CD8-positive, alpha-beta memory T cell (primary cell): ENCODE measurements at regions not wholly inside any gene's neighbourhood (a gene's known extent, or its start where the extent isn't known, plus 50 kb on each side); places are given as distances from the start of the nearest gene placed in this dataset.
A peak's percentile ranks its signal among the peaks of the same experiment; 100 is the strongest.

ENCODE experiments used
- CTCF ChIA-PET: fragments of 350-600 bp; sonication (Branson Sonifier 250); formaldehyde crosslinking; loops from one replicate; lab custom pipeline; 2021; ENCODE audit warnings: antibody characterized with exemption; lab: Charles Lee
- POLR2A ChIA-PET: fragments of 350-600 bp; sonication (Branson Sonifier 250); formaldehyde crosslinking; loops from one replicate; lab custom pipeline; 2021; ENCODE audit warnings: antibody characterized with exemption; lab: Charles Lee
- DNase-seq, 5 donors: peaks; one replicate each; pipeline versions ENCODE4 v3.0.0 to v3.0.0-alpha.2; 2020 to 2022; ENCODE audit warnings: mixed read lengths in 1 of 5
- H3K27ac ChIP-seq: one replicate; pipeline ENCODE4 v1.7.0; 2013; ENCODE audit warnings: low read depth, mild to moderate bottlenecking, low read length, moderate library complexity
- H3K27me3 ChIP-seq: 2 replicates; pipeline ENCODE4 v1.7.0; 2013; ENCODE audit warnings: low read length, mild to moderate bottlenecking; ENCODE audit not compliant: insufficient read depth, poor library complexity, severe bottlenecking
- H3K36me3 ChIP-seq: 2 replicates; pipeline ENCODE4 v1.7.0; 2013; ENCODE audit warnings: mild to moderate bottlenecking, low read length, moderate library complexity; ENCODE audit not compliant: insufficient read depth
- H3K4me1 ChIP-seq: 2 replicates; pipeline ENCODE4 v1.7.0; 2013; ENCODE audit warnings: mild to moderate bottlenecking, low read length, moderate library complexity; ENCODE audit not compliant: insufficient read depth
- H3K4me3 ChIP-seq: 2 replicates; pipeline ENCODE4 v1.7.0; 2013; ENCODE audit warnings: mild to moderate bottlenecking, low read length
- H3K9me3 ChIP-seq: 2 replicates; pipeline ENCODE4 v1.7.0; 2013; ENCODE audit warnings: mild to moderate bottlenecking, low read length
- H3K27ac Mint-ChIP-seq, 8 donors: one replicate each; pipeline ENCODE4 v1.8.0; 2020 to 2021; ENCODE audit warnings: mixed read lengths in 8 of 8, mild to moderate bottlenecking in 6 of 8, inconsistent platforms in 3 of 8, moderate library complexity in 3 of 8
- H3K27me3 Mint-ChIP-seq, 2 donors: one replicate each; pipeline ENCODE4 v1.8.0; 2020 to 2021; ENCODE audit warnings: mixed read lengths in 2 of 2, mild to moderate bottlenecking in 1 of 2, moderate library complexity in 1 of 2
- H3K36me3 Mint-ChIP-seq, 3 donors: one replicate each; pipeline ENCODE4 v1.8.0; 2020 to 2021; ENCODE audit warnings: mixed read lengths in 3 of 3, inconsistent platforms in 1 of 3, mild to moderate bottlenecking in 1 of 3
- H3K4me1 Mint-ChIP-seq, 3 donors: one replicate each; pipeline ENCODE4 v1.8.0; 2020 to 2021; ENCODE audit warnings: mixed read lengths in 3 of 3, inconsistent platforms in 1 of 3, mild to moderate bottlenecking in 1 of 3
- H3K4me3 Mint-ChIP-seq, 7 donors: one replicate each; pipeline ENCODE4 v1.8.0; 2020 to 2021; ENCODE audit warnings: mixed read lengths in 7 of 7, mild to moderate bottlenecking in 6 of 7, moderate library complexity in 4 of 7, inconsistent platforms in 2 of 7
- H3K9me3 Mint-ChIP-seq, 5 donors: one replicate each; pipeline ENCODE4 v1.8.0; 2020 to 2022; ENCODE audit warnings: mixed read lengths in 5 of 5, mild to moderate bottlenecking in 3 of 5, moderate library complexity in 2 of 5, inconsistent platforms in 1 of 5

- H3K27ac Mint-ChIP-seq = no peak overlapping the region
- DNase-seq = no peak
- no peaks in the 10 kb centered on the region for H3K4me1 ChIP-seq
- H3K9me3 ChIP-seq = no peaks in the 10 kb centered on the region
- no peaks in the 10 kb centered on the region for H3K36me3 ChIP-seq
- POLR2A ChIA-PET = no interaction called here
- H3K4me1 Mint-ChIP-seq = no peaks in the 10 kb centered on the region
- H3K27me3 Mint-ChIP-seq = no peaks in the 10 kb centered on the region
- no peaks in the 10 kb centered on the region for H3K36me3 Mint-ChIP-seq
- H3K4me3 Mint-ChIP-seq = no peak overlapping the region
- CTCF ChIA-PET = no interaction called here
- H3K4me3 ChIP-seq = no peak overlapping the region
- H3K27ac ChIP-seq = no peak overlapping the region
- H3K9me3 Mint-ChIP-seq = peaks cover 2 to 8% (median 4%) of the 10 kb centered on the region in 5 donors
- no peaks in the 10 kb centered on the region for H3K27me3 ChIP-seq
These were observed 344.7 kb upstream of the CDIN1 start for GRCh38 chr15:36234743-36235142.

- peaks cover 2 to 8% (median 4%) of the 10 kb centered on the region in 5 donors for H3K9me3 Mint-ChIP-seq
- H3K27ac Mint-ChIP-seq = no peak overlapping the region
- Histone ChIP-seq H3K9me3 (no peaks in the 10 kb centered on the region), H3K27me3 (no peaks in the 10 kb centered on the region), H3K4me1 (no peaks in the 10 kb centered on the region), H3K4me3 (no peak overlapping the region), H3K36me3 (no peaks in the 10 kb centered on the region), H3K27ac (no peak overlapping the region)
- no peaks in the 10 kb centered on the region for H3K4me1 Mint-ChIP-seq
- no peak overlapping the region for H3K4me3 Mint-ChIP-seq
- H3K36me3 Mint-ChIP-seq = no peaks in the 10 kb centered on the region
- no peaks in the 10 kb centered on the region for H3K27me3 Mint-ChIP-seq
- CTCF ChIA-PET = no interaction called here
- DNase-seq = no peak
- POLR2A ChIA-PET = no interaction called here
These were observed 344.3 kb upstream of the CDIN1 start for GRCh38 chr15:36235173-36235572.

DNA sequence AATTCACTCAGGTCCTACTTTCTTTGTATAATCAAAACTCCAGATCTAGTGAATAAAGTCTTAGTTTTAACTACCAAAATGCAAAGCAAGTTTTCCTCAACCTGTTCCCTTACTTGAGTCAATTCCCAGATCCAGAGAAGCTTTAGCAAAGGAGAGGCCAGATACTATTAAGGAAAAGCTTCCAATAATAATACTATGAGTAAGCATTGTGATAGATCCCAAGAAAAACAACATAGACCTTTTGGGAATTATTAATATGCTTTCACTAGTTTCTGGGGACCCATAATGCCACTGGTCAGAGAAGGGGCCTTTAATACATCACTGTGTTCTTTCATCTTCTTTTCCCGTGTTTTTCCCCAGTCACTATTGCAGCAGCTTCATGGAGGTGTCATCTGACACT, 339.9 kb upstream of the CDIN1 start:
- ChIA-PET POLR2A (no interaction called here), CTCF (no interaction called here)
- H3K36me3 Mint-ChIP-seq = no peaks in the 10 kb centered on the region
- Histone ChIP-seq H3K36me3 (no peaks in the 10 kb centered on the region), H3K27ac (no peak overlapping the region), H3K4me1 (no peaks in the 10 kb centered on the region), H3K9me3 (no peaks in the 10 kb centered on the region), H3K27me3 (no peaks in the 10 kb centered on the region), H3K4me3 (no peak overlapping the region)
- H3K27ac Mint-ChIP-seq = no peak overlapping the region
- H3K27me3 Mint-ChIP-seq = no peaks in the 10 kb centered on the region
- no peaks in the 10 kb centered on the region for H3K4me1 Mint-ChIP-seq
- no peak overlapping the region for H3K4me3 Mint-ChIP-seq
- peaks cover 0 to 11% (median 4%) of the 10 kb centered on the region in 5 donors for H3K9me3 Mint-ChIP-seq
- DNase-seq = no peak

DNA sequence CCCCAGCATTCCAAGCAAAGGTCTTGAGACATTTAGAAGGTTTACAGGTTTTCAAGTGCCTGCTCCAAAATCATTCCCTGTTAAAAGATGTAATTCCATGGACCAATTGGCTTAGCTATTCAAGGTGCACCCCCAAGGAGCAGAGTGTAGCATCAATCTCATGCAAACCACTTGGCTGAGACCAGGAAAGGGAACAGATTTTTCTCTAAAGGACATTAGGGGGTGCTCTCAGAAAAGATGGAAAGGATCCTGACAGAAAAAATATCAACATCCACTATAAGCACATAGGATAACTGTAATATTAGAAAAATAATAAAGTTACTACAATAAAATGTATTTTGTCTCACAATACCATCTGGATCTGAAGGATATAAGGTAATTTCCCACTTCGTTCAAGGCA, 328.0 kb upstream of the CDIN1 start:
- Mint-ChIP-seq H3K9me3 (peaks cover 0 to 11% (median 2%) of the 10 kb centered on the region in 5 donors), H3K27me3 (no peaks in the 10 kb centered on the region), H3K4me3 (no peak overlapping the region), H3K4me1 (no peaks in the 10 kb centered on the region), H3K27ac (no peak overlapping the region), H3K36me3 (no peaks in the 10 kb centered on the region)
- H3K36me3 ChIP-seq = no peaks in the 10 kb centered on the region
- no peaks in the 10 kb centered on the region for H3K4me1 ChIP-seq
- H3K27me3 ChIP-seq = no peaks in the 10 kb centered on the region
- CTCF ChIA-PET = no interaction called here
- no peak for DNase-seq
- H3K4me3 ChIP-seq = no peak overlapping the region
- H3K27ac ChIP-seq = no peak overlapping the region
- POLR2A ChIA-PET = no interaction called here
- no peaks in the 10 kb centered on the region for H3K9me3 ChIP-seq

GRCh38 chr15:36252146-36252711, 327.2 kb upstream of the CDIN1 start:
- H3K9me3 Mint-ChIP-seq = peaks cover 0 to 7% (median 2%) of the 10 kb centered on the region in 5 donors
- Histone ChIP-seq H3K27ac (no peak overlapping the region), H3K36me3 (no peaks in the 10 kb centered on the region), H3K4me1 (no peaks in the 10 kb centered on the region), H3K27me3 (no peaks in the 10 kb centered on the region), H3K4me3 (no peak overlapping the region), H3K9me3 (no peaks in the 10 kb centered on the region)
- ChIA-PET CTCF (no interaction called here), POLR2A (no interaction called here)
- DNase-seq = no peak
- no peak overlapping the region for H3K4me3 Mint-ChIP-seq
- H3K4me1 Mint-ChIP-seq = no peaks in the 10 kb centered on the region
- no peaks in the 10 kb centered on the region for H3K36me3 Mint-ChIP-seq
- H3K27ac Mint-ChIP-seq = no peak overlapping the region
- no peaks in the 10 kb centered on the region for H3K27me3 Mint-ChIP-seq

GRCh38 chr15:36254426-36254825, 325.0 kb upstream of the CDIN1 start:
- no peak overlapping the region for H3K27ac Mint-ChIP-seq
- H3K27me3 Mint-ChIP-seq = no peaks in the 10 kb centered on the region
- H3K9me3 Mint-ChIP-seq = peaks cover 0 to 6% (median 4%) of the 10 kb centered on the region in 5 donors
- H3K27ac ChIP-seq = no peak overlapping the region
- DNase-seq = no peak
- H3K36me3 ChIP-seq = no peaks in the 10 kb centered on the region
- H3K4me3 ChIP-seq = no peak overlapping the region
- H3K27me3 ChIP-seq = no peaks in the 10 kb centered on the region
- no peaks in the 10 kb centered on the region for H3K4me1 Mint-ChIP-seq
- CTCF ChIA-PET = no interaction called here
- H3K4me1 ChIP-seq = no peaks in the 10 kb centered on the region
- H3K36me3 Mint-ChIP-seq = no peaks in the 10 kb centered on the region
- POLR2A ChIA-PET = no interaction called here
- no peak overlapping the region for H3K4me3 Mint-ChIP-seq
- H3K9me3 ChIP-seq = no peaks in the 10 kb centered on the region

GRCh38 chr15:36256404-36256807, 323.0 kb upstream of the CDIN1 start:
- Histone ChIP-seq H3K27ac (no peak overlapping the region), H3K27me3 (no peaks in the 10 kb centered on the region), H3K4me1 (no peaks in the 10 kb centered on the region), H3K36me3 (no peaks in the 10 kb centered on the region), H3K9me3 (no peaks in the 10 kb centered on the region), H3K4me3 (no peak overlapping the region)
- POLR2A ChIA-PET = no interaction called here
- Mint-ChIP-seq H3K4me1 (no peaks in the 10 kb centered on the region), H3K27me3 (no peaks in the 10 kb centered on the region), H3K9me3 (peaks cover 0 to 6% (median 4%) of the 10 kb centered on the region in 5 donors), H3K4me3 (peak overlapping the region in 1 of 7 donors; percentile 13), H3K36me3 (no peaks in the 10 kb centered on the region), H3K27ac (no peak overlapping the region)
- no peak for DNase-seq
- CTCF ChIA-PET = no interaction called here

- no peak overlapping the region for H3K27ac ChIP-seq
- H3K4me3 ChIP-seq = no peak overlapping the region
- ChIA-PET POLR2A (no interaction called here), CTCF (no interaction called here)
- no peak overlapping the region for H3K27ac Mint-ChIP-seq
- no peak for DNase-seq
- no peaks in the 10 kb centered on the region for H3K4me1 ChIP-seq
- H3K27me3 ChIP-seq = no peaks in the 10 kb centered on the region
- no peaks in the 10 kb centered on the region for H3K4me1 Mint-ChIP-seq
- H3K9me3 ChIP-seq = no peaks in the 10 kb centered on the region
- H3K9me3 Mint-ChIP-seq = peaks cover 1 to 11% (median 2%) of the 10 kb centered on the region in 5 donors
- H3K27me3 Mint-ChIP-seq = no peaks in the 10 kb centered on the region
- no peaks in the 10 kb centered on the region for H3K36me3 Mint-ChIP-seq
- H3K4me3 Mint-ChIP-seq = no peak overlapping the region
- no peaks in the 10 kb centered on the region for H3K36me3 ChIP-seq
These were observed 315.8 kb upstream of the CDIN1 start for GRCh38 chr15:36263666-36264065.

GRCh38 chr15:36265422-36265821, 314.0 kb upstream of the CDIN1 start:
- DNase-seq = no peak
- H3K4me3 ChIP-seq = no peak overlapping the region
- H3K9me3 ChIP-seq = no peaks in the 10 kb centered on the region
- ChIA-PET CTCF (no interaction called here), POLR2A (no interaction called here)
- Mint-ChIP-seq H3K4me3 (no peak overlapping the region), H3K9me3 (peaks cover 0 to 11% (median 1%) of the 10 kb centered on the region in 5 donors), H3K27me3 (no peaks in the 10 kb centered on the region), H3K36me3 (no peaks in the 10 kb centered on the region), H3K27ac (no peak overlapping the region), H3K4me1 (no peaks in the 10 kb centered on the region)
- H3K36me3 ChIP-seq = no peaks in the 10 kb centered on the region
- no peaks in the 10 kb centered on the region for H3K27me3 ChIP-seq
- H3K27ac ChIP-seq = no peak overlapping the region
- no peaks in the 10 kb centered on the region for H3K4me1 ChIP-seq
